MG63 (cell line): ENCODE measurements at regions not wholly inside any gene's neighbourhood (a gene's known extent, or its start where the extent isn't known, plus 50 kb on each side); places are given as distances from the start of the nearest gene placed in this dataset.

ENCODE experiments used
- DNase-seq: peaks from one replicate; pipeline ENCODE4 v3.0.0-alpha.2; 2020
- H3K27me3 ChIP-seq: fragments of 250-450 bp; sonication (Bioruptor Pico); 2 replicates; pipeline ENCODE4 v1.5.1; 2020; ENCODE audit warnings: mild to moderate bottlenecking, moderate library complexity
- H3K36me3 ChIP-seq: fragments of 250-450 bp; sonication (Bioruptor Pico); 2 replicates; pipeline ENCODE4 v1.5.1; 2020; ENCODE audit warnings: mild to moderate bottlenecking, moderate library complexity
- H3K4me3 ChIP-seq: fragments of 250-450 bp; sonication (Bioruptor Pico); 2 replicates; pipeline ENCODE4 v1.5.1; 2020; ENCODE audit warnings: mild to moderate bottlenecking, moderate library complexity
- H3K9me3 ChIP-seq: fragments of 250-450 bp; sonication (Bioruptor Pico); 2 replicates; pipeline ENCODE4 v1.5.1; 2020; ENCODE audit warnings: mild to moderate bottlenecking, moderate library complexity

DNA sequence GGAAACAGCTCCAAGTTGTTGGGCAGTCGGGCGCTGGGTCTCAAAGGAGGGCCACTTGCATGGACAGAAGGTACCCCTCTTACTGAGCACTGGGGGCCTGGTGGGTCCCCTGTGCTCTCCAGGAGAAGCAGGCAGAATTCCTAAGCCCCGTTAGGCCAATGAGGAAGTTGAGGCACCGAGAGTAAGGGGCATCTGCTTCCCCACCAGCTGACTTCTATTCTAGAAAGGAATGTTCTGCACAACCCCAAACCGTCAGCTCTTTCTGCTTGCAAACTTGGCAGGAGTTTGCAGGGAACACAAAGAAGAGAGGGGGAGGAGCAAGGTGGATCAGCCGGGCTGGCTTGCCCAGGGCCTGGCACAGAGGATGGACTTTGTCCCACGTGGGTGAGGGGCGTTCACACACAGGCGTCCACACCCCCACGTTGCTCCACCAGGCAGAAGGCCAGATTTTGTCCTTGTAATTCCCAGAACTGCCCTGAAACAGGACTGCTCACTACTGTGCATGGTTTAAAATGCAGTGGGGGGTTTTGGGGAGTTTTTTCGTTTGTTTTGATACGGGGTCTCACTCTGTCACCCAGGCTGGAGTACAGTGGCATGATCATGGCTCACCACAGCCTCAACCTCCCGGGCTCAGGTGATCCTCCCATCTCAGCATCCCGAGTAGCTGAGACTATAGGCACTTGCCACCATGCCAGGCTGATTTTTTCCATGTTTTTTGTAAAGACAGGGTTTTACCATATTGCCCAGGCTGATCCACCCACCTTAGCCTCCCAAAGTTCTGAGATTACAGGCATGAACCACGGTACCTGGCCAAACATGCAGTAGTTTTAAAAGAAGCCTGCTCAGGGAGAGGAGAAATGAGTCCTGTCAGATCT, 93.3 kb downstream of the SNX5 start:
- DNase-seq = peak; percentile 65
- no peaks in the 10 kb centered on the region for H3K27me3 ChIP-seq
- no peaks in the 10 kb centered on the region for H3K36me3 ChIP-seq
- no peaks in the 10 kb centered on the region for H3K9me3 ChIP-seq
- H3K4me3 ChIP-seq = no peak overlapping the region

DNA sequence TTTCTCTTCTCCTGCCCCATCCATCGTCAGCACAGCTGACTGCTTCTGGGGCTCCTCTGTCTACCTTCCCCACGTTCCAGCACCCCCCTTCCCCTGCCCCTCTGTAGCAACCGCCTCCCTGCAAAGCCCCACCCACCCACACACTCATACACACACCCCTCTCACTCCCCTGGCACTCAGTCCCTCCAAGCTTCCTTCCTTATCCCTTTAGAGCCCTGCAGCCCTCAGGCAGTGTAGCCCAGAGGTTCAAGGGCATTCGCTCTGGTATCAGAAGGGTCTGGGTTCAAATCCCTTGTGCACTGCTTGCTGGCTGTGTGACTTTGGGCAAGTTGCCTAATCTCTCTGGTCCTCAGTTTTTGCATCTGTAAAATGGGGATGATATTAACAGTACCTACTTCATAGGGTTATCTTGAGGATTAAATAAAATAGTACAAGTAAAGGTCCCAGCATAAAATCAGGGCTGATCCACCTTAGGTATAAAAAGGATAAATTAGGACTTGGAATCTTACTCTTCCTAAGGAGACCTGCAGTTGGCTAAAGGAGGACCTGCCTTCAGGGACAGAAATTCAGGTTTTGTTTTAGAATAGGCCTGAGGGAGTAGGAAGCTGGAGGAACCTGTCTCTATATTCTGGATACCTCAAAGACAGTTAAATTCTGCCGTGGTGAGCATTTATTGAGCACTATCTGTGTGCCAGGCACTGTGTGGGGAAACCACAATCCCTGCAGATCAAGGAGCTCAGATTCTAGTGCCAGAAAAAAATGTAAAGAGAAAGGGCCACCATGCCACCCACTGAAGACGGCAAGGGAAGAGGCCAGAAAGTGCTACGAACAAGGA, 94.1 kb downstream of the SNX5 start:
- no peaks in the 10 kb centered on the region for H3K9me3 ChIP-seq
- no peaks in the 10 kb centered on the region for H3K36me3 ChIP-seq
- H3K4me3 ChIP-seq = no peak overlapping the region
- DNase-seq = no peak
- no peaks in the 10 kb centered on the region for H3K27me3 ChIP-seq

DNA sequence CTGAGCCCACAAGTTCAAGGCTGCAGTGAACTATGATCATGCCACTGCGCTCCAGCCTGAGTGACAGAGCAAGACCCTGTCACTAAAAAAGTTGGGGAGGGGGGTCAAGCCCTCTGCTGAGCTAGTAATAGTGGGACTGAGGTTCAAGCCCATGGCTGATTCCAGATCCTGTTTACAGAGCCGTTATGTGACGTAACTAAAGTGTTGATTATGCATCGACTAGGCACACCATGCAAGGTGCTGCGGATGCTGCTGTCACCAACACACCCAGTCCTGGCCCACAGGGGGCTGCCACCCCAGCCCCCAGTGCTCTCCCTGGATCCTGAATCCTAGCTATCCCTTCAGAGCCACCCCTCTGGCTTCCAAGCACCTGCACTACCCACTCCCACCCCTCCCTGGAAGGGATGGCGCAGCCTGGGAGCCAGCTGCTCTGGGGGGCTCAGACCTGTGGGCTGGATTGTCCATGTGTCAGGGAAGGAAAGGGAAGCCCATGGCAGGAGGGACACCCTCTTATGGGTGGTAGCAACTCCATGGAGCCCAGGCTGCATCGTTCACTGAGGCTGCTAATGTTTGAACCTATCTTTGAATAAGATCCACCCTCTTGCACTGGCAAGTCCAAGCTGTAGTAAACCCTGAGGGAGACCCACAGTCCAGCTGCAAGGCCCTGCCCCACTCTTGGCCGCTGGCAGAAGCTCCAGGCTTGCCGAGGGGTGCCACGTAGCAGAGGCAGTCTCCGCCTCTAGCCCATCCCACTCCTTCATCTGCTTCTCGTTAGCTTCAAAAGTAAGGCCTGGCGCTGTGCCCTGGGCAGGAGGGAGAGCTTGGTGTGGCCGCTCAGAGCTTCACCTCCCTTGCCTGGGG, 95.0 kb downstream of the SNX5 start:
- peak; percentile 91 for DNase-seq
- Histone ChIP-seq H3K9me3 (no peaks in the 10 kb centered on the region), H3K4me3 (no peak overlapping the region), H3K36me3 (no peaks in the 10 kb centered on the region), H3K27me3 (no peaks in the 10 kb centered on the region)

DNA sequence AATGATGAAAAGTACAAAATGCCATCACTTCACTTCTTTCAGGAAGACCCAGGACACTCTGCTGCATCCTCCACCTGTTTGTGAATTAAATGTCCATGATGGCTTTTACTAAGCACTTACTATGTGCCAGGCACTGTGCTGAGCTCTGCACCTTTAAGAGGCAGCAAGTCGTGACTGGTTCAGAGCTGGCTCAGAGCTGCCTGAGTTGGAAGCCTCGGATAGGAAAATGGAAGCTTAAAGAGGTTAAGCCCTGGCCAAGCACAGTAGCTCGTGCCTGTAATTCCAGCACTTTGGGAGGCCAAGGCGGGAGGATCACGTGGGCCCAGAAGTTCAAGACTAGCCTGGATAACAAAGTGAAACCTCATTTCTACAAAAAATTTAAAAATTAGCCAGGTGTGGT, 95.6 kb downstream of the SNX5 start:
- Histone ChIP-seq H3K36me3 (no peaks in the 10 kb centered on the region), H3K27me3 (no peaks in the 10 kb centered on the region), H3K4me3 (no peak overlapping the region), H3K9me3 (no peaks in the 10 kb centered on the region)
- DNase-seq = no peak

DNA sequence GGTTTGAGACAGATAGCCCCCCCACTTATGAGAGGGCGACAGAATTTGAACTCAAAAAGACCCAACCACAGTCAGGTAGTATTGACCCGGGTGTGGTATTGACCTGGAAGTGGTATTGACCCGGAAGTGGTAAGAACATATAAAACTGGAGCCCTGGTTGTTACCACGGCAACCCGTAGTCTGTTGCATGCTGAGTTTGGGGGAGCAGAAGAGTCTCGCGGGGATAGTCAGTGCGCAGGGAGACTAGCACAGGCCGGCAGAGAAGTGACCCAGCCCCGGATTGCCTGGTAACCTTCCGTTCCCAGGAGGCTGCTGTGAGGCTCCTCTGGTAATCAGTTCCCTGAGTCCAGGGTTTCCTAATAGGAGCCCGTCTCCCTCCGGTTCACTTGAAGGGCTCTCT, 96.2 kb downstream of the SNX5 start:
- no peaks in the 10 kb centered on the region for H3K36me3 ChIP-seq
- DNase-seq = no peak
- H3K9me3 ChIP-seq = no peaks in the 10 kb centered on the region
- no peaks in the 10 kb centered on the region for H3K27me3 ChIP-seq
- H3K4me3 ChIP-seq = no peak overlapping the region

DNA sequence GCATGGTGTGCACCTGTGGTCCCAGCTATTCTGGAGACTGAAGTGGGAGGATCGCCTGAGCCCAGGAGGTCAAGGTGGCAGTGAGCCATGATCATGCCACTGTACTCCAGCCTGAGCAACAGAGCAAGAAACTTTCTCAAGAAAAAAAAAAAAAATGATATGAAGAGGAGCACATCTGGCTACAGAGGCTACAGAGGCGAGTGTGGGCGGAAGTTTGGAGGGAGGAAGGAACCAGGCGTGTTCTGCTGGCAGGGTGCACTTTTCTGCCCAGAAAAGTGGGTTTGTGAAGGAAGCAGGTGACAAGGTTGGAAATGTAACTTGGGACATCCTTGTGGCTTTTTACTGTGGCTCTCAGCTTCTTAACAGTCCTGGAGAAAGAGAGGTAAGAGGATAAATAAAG, 96.7 kb downstream of the SNX5 start:
- no peak for DNase-seq
- Histone ChIP-seq H3K9me3 (no peaks in the 10 kb centered on the region), H3K27me3 (no peaks in the 10 kb centered on the region), H3K36me3 (no peaks in the 10 kb centered on the region), H3K4me3 (no peak overlapping the region)

DNA sequence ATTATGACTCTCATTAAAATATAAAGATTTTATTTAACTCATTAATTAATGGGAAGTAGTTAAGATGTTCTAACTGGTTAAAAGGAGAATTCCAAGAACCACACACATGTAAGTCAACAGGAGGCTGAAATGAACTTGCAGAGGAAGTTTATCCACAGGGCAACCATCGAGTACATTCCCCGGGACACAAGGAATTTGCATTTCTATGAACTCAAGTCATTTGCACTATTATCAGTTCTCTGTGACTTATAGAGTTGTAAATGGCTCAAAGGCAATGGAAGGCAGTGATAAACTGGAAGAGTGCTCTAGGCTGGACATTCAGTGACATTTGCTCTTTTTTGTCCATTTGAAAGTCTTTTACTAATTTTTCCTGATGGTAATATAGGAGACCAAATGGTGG, 97.4 kb downstream of the SNX5 start:
- DNase-seq = no peak
- no peaks in the 10 kb centered on the region for H3K36me3 ChIP-seq
- H3K9me3 ChIP-seq = no peaks in the 10 kb centered on the region
- H3K4me3 ChIP-seq = no peak overlapping the region
- no peaks in the 10 kb centered on the region for H3K27me3 ChIP-seq

DNA sequence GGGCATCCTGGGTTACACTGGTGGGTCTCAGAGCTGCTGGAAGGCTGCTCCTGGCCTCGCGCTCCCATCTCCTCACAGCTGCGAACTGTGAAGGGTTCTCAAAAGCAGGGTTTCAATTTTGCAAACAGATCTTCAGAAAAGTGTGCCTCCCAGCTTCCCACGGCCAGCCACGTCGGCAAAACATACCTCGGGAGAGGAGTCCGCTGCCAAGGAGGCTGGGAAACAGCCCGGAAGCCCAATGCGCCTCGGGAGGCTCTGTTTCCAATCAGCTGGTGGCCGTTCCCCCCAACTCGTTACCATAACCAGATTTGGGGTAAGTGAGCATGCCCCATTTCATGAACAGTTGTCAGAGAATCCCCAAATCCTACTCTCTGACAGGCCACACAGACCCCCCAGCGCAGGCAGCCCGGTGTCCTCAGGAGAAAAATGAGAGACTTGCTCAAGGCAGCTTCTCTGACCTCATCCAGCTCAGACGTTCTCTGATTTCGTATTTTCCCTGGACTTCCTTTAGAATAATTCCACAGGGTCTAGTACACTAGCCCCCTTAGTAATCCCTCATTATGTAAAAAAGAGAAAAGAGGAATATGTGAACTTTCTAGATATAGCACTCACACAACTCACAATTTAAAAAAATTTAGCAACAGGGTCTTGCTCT, 98.4 kb downstream of the SNX5 start:
- H3K27me3 ChIP-seq = no peaks in the 10 kb centered on the region
- peak; percentile 8 for DNase-seq
- no peaks in the 10 kb centered on the region for H3K36me3 ChIP-seq
- H3K4me3 ChIP-seq = no peak overlapping the region
- H3K9me3 ChIP-seq = no peaks in the 10 kb centered on the region

DNA sequence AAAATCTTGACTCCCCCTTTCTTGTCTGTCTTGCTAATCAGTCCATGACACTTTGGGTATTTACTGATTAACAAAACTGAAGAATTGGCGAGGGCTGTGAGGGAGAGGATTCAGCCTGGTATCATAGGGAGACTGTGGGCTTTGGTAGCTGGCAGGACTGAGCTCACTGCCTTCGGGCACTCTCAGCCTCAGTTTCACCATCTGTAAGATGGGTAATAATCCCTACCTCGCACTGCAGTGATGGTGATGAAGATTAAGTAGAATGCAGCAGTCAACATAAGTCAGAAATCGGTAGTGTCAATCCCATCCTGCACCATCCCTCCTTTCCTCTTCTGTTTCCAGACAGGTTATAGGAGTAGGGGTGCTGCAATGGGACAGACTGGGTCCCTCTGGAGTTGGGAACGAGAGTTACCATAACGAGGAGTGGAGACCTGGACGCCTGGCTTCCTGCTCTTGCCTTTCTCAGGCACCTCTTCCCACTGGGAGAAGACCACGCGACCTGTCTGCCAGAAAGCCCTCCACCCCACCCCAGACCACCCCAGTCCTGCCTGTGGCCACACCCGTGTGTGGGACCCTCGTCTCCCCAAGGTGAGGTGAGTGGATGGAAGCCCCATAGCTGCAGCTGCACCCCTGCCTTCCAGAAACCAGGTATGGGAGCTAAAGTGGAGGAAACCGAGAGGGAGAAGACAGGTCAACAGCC, 99.1 kb downstream of the SNX5 start:
- H3K4me3 ChIP-seq = no peak overlapping the region
- no peak for DNase-seq
- H3K36me3 ChIP-seq = no peaks in the 10 kb centered on the region
- H3K9me3 ChIP-seq = no peaks in the 10 kb centered on the region
- no peaks in the 10 kb centered on the region for H3K27me3 ChIP-seq

DNA sequence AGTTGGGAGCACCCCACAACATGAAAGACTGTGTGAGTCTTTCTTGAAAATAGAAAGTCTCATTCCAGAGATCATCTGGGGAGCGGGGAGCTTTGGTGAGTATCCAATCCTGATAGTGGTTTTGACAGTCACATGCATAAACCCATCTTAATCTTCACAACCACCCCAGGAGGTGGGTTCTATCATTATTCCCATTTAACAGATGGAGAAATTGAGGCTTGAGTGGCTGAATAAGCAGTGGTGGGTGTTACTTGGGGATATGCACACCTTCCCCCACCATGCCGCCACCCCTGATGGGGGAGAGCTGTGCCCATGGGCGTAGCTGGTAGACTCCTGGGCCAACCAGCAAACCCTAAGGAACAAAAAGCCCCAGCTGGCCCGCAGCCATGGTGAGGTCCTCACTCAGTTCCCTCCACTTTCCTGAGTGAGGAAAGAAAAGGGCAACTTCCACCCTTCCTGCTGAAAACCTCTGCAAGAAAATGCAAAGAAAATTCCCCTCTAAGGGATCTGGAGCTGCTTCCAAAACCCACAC, 99.8 kb downstream of the SNX5 start:
- no peak for DNase-seq
- Histone ChIP-seq H3K9me3 (no peaks in the 10 kb centered on the region), H3K27me3 (no peaks in the 10 kb centered on the region), H3K4me3 (no peak overlapping the region), H3K36me3 (no peaks in the 10 kb centered on the region)

DNA sequence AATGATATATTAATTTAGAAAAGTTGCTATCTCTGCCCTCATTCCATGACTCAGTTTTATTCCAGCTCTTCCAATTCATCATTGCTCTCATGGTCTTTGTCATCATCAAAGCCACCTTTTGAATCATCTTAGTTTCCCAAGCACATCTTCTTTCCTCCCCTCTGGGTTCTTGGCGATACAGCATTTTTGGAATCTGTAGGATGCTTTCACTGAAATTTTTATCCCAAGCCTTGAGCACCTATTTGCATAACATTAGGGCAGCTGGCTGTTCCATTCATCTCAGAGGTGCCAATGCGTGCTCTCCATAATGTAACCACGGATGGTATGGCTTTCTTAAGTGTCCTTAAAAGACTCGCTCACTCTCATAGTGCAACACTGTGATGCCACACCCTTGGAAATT, 100.4 kb downstream of the SNX5 start:
- Histone ChIP-seq H3K27me3 (no peaks in the 10 kb centered on the region), H3K9me3 (no peaks in the 10 kb centered on the region), H3K36me3 (no peaks in the 10 kb centered on the region), H3K4me3 (no peak overlapping the region)
- no peak for DNase-seq

DNA sequence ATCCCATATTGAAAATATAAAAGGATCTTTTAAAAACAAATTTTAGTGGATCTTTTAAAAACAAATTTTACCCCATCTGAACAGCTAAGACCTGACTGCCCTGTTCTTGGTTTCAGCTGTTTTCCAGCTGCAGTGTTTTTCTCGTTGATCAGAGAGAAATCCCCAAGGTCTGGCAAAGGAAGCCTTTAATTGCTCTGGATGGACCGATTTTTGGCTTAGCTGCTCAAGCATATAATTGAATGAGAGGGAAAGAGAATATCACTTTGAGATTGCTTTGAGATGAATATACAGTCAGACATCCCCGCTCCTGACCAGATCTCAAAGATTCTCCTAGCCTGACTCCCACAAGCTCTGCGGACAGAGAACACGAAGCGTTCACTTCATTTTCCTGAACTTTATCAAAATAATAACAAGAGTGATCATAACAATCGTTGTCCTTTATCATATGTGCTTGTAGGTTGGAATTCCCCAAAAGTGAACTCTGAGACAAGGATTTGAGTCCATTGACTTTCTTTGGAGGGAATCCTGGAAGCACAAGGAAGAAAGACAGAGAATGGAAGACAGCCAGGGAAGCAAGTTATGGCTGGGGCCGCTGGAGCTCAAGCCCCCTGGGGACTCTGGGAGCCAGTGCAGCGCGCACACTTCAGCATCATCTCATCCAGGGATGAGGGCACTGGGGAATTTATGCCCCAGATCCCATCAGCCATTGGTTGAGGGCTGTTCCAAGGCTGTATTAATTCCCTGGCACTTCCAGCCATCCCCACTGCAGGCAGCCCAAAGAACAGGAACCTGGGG, 101.3 kb downstream of the SNX5 start:
- no peak for DNase-seq
- Histone ChIP-seq H3K4me3 (no peak overlapping the region), H3K27me3 (no peaks in the 10 kb centered on the region), H3K36me3 (no peaks in the 10 kb centered on the region), H3K9me3 (no peaks in the 10 kb centered on the region)

DNA sequence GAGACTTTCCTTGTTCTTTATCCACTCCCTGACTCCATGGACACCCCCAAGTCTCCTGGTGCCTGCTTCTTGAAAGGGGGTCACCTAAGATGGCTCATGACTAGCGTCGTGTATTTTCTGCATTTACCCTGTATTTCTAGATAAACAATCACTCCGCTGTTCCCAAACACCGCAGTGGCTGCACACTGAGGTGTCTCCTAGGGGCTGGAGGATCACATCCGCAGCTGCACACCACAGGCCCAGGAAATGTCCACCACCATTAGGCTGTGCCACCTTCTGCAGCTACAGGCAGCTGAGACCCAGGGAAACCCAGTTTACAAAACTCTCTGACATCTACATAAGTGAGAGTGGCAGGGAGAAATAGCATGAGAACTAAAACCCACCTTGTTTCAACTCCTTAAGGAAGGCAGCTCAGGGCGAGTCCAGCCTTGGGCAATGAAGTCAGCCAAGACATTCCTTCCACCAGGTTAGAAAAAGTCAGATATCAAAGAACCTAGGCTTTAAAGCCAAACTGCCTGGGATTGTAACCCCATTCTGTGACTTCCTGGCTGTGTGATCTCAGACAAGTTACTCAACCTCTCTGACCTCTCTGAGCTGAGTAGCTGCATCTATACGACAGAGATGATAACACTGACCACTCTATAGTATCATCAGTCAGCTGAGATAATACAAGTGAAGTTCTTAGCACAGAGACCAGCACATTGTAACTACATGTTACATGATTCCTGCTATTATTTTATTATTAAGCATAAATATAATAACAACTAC, 102.2 kb downstream of the SNX5 start:
- DNase-seq = no peak

DNA sequence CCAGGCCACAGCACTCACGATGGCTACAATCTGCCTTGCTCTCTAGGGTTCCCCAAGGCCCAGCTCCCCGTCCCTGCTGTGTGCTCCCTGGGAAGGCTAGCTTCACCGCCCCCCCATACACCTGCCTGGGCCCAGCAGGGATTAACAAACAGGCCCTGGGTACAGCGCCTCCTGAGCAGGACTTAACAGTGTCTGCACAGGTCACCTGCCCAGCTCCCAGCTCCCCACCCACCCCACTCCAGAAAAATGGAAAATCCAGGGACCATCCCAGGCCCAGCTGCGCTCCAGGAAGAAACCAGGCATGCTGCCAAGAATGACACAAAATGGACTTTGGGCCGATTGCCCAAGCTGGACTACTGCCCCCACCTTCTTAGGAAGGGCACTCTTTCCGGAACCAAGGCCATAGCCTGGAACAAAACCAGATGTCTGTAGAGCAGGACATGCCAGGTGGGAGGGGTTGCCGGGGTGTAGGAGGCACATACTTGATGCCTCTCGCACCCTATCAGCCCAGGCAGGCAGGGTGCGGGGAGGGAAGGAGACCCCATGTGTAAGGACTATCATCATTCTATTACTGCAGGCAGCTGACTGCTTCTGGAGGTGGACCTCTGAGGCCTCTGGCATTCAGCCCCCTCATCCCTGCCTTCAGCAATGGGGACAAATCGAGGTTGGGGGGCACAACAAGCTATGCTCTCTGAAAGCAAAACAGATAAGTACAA, 104.9 kb downstream of the SNX5 start:
- no peak for DNase-seq

More for the DNA sequence above, 102.2 kb downstream of the SNX5 start:
- Histone ChIP-seq H3K36me3 (no peaks in the 10 kb centered on the region), H3K4me3 (no peak overlapping the region), H3K27me3 (no peaks in the 10 kb centered on the region), H3K9me3 (no peaks in the 10 kb centered on the region)

More for the DNA sequence above, 104.9 kb downstream of the SNX5 start:
- Histone ChIP-seq H3K9me3 (no peaks in the 10 kb centered on the region), H3K36me3 (no peaks in the 10 kb centered on the region), H3K27me3 (no peaks in the 10 kb centered on the region), H3K4me3 (no peak overlapping the region)
